Right ventricle myocardium inferior (tissue), 1 donor: ENCODE measurements at regions not wholly inside any gene's neighbourhood (a gene's known extent, or its start where the extent isn't known, plus 50 kb on each side); places are given as distances from the start of the nearest gene placed in this dataset.
"Not testable (repeated sequence)": the region's sequence is repeated elsewhere in the genome, so short reads cannot be mapped to it uniquely, and the experiment has no call there.

Source experiments
- ATAC-seq: fragments of 200-7000 bp; cut with Tn5 transposase; one replicate; pipeline ENCODE4 v1.9.1; 2020; ENCODE audit warnings: mild to moderate bottlenecking, moderate library complexity
- DNase-seq: peaks from one replicate; pipeline ENCODE4 v3.0.0; 2021; ENCODE audit errors: missing footprints
- intact Hi-C: fragments of 100-400 bp; cut with DNase I; formaldehyde crosslinking; loops from one replicate; pipeline ENCODE4 v1.11.0; 2022
- donor health status: DM: no; HTN: yes; CAD: no; lungs with severe emphysema.

DNA sequence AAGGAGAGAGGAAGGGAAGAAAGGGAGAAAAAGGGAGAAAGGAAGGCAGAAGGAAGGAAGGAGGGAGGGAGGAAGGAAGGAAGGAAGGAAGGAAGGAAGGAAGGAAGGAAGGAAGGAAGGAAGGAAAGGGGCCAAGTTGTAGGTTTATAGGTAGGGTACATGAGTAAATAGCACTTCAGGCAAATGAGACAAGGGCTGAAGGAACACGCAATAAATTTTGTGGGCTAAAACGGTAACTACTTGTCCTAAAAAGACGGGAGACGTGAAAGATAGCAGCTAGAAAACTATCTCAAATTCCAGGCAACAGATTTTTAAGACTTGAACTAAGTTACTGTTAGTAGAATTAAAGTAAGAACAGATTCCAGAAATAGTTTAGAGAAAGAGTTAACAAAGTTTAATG lies 129.3 kb upstream of the XIRP2 start:
- no peak for ATAC-seq
- intact Hi-C loops: no loop called here
- DNase-seq: no peak

DNA sequence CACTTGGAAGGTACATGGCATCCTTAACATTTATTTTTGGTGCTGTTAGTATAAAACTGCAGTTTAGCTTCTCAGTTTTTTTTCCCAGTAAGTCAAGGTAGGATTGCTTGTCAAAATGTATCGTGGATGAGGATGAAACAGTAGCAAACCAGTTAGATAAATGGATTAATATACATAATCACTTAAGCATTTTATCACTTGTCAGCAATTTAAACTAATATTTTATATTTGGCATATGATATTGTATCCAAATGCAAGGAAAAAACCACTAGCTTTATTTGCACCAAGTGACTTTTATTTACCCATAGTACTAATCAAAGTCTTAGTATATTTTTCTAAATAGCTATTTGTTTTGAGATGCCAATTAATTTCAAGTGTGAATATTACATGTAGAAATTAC lies 137.7 kb upstream of the XIRP2 start:
- no peak for DNase-seq
- ATAC-seq: no peak
- intact Hi-C loops: no loop called here

DNA sequence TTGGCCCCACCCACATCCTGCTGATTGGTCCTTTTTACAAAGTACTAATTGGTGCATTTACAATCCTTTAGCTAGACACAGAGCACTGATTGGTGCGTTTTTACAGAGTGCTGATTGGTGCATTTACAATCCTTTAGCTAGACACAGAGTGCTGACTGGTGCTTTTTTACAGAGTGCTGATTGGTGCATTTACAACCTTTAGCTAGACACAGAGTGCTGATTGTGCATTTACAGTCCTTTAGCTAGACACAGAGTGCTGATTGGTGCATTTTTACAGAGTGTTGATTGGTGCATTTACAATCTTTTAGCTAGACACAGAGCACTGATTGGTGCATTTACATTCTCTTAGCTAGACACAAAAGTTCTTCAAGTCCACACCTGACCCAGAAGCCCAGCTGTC lies 144.2 kb upstream of the XIRP2 start:
- ATAC-seq, DNase-seq, intact Hi-C loops: not testable (repeated sequence)

DNA sequence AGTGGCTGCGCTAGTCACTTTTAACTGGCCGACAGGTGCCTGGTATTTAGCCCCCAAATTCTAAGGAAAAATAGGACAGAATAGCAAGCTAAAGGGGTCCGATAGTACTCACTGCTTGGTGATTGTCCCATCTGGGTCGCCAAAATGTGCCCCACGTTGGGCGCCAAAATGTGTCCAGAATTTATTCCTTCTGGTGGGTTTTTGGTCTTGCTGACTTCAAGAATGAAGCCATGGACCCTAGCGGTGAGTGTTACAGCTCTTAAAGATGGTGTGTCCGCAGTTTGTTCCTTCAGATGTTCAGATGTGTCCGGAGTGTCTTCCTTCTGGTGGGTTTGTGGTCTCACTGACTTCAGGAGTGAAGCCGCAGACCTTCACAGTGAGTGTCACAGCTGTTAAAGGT lies 144.8 kb upstream of the XIRP2 start:
- DNase-seq, intact Hi-C loops, ATAC-seq: not testable (repeated sequence)

DNA sequence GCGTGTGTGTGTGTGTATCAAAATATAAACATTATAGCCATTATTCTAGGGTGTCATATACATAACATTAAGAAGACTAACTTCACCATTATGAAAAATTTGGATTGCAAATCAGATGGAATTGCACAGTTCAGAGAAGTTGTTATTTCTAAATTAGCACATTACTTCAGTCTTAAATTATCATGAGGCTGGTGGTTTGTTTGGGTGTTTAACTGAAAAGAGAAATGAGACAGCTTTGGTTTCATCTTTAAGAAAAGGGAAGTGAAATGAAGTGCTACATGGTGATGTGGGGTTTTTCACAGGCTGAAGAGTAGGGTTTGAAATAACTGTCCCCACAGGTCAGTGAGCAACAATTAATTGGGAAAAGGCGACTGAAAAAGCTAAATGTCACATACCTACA lies 161.2 kb upstream of the XIRP2 start:
- intact Hi-C loops: no loop called here
- ATAC-seq: no peak
- DNase-seq: no peak

DNA sequence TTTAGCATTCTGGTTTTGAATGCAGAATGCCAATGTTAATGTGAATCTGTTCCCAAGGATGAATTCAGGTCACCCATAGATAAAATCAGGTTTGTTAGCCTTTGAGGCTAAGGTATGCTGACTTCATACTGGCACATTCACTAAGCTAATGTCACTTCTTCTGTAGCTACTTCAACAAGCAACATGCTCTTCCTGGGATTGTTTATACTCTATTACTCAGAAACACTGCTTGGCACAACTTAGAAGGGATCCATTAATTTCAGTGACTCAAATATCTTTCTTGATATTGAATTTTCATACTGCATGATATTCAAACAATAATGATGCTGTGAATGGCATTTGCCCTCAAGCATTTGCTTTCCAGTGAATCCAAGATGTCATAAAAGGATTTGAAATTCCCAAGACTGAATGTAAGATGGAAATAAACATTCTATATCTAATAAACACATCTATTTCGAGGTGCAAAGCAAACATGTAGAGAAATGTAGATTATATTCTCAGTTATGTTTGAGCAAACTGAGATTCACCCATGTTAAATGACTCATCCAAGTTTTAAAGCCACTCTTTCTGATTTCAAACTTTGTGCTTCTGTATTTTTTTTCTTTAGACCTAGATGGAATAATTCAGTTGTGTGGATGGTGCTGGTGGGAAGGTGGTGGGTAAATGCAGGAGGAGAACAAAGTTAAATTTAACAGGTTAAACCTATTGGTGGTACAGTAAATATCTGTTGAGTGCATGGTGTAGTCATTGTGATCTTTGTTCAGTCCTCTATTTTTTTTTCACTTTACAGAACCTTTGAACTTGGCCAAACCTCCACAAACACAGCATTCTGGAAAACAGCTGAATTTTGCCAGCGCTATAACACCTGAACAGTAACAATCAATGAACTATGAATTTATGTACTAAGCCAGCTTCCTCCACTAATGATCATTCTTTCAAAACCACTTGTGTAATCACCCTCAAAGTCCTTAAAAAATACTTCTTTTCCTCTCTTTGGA lies 162.1 kb upstream of the XIRP2 start:
- DNase-seq: no peak
- no peak for ATAC-seq
- intact Hi-C loops: no loop called here

DNA sequence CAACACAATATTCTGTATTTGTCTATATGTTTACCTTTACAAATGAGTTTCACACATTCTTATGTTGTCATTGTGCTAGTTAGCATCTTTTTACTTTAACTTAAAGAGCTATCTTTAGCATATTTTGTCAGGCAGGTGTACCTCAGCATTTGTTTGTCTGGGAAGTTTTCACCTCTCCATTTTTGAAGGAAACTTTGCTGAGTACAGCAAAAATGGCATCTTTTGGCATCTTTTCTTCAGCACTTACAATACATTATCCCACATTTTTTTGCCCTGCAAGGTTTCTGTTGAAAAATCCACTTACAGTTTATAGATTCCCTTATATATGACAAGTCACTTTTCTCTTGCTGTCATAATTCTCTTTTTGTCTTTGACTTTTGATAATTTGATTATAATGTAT lies 171.3 kb upstream of the XIRP2 start:
- no peak for ATAC-seq
- no peak for DNase-seq

DNA sequence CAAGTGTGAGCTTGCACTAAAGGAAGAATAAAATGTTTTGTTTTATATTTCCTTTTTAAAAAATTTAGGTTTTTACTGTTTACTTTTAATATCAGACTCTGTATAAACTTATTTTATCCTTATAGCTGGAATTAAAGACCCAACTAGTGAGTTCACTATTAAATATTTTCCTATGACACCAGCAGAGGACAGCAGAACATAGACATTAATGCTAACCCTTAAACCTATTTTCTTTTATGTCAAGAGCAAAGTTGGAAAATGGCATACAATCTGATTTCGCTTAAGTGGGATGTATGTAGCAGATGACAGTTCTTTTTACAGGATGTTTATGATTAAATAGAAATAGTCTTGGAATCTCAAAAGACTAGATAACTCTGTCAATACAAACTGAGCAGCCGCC lies 188.2 kb upstream of the XIRP2 start:
- intact Hi-C loops: no loop called here
- ATAC-seq: no peak

More for the DNA sequence above, 171.3 kb upstream of the XIRP2 start:
- intact Hi-C loops: no loop called here

DNA sequence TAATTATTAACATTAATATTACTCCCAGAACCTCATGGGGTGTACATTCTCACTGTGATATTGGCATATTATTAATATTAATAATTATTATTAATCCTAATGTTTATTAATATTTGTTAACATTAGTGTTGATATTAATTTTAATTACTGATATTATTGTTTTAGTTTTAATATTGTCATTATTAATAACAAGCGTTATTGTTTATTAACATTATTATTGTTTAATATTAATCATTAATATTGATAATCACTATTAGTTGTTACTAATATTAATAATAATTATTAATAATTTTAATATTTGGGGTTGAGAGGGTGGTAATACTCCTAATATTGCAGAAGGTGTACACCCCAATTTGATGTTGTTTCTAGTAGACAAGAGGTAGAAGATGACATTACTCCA lies 193.1 kb upstream of the XIRP2 start:
- no peak for DNase-seq
- no peak for ATAC-seq
- intact Hi-C loops: no loop called here

More for the DNA sequence above, 188.2 kb upstream of the XIRP2 start:
- DNase-seq: no peak

DNA sequence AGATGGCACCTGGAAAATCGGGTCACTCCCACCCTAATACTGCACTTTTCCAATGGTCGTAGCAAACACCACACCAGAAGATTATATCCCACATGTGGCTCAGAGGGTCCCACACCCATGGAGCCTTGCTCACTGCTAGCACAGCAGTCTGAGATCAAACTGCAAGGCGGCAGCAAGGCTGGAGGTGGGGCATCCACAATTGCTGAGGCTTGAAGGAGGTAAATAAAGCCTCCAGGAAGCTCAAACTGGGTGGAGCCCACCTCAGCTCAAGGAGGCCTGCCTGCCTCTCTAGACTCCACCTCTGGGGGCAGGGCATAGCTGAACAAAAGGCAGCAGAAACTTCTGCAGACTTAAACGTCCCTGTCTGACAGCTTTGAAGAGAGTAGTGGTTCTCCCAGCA lies 192.0 kb upstream of the SCN7A start:
- not testable (repeated sequence) for ATAC-seq

DNA sequence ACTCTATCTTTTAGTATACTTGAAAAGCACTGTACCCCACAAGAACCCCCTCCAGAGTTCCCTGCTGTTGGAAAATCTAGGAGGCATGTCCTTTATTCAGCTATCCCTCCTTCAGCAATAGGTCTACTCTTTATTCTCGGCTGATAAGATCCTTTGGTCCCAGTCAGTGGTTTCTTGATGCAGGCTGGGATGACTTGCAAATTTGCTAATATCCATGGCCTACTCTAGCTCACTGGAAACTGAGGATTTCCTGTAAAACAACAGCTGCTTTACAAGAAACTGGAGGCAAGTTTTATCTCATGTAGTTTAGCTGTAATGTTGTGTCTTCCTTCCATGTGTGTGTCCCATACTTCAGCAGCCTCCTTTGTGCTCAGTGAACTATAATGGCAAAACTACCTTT lies 183.9 kb upstream of the SCN7A start:
- no peak for DNase-seq
- intact Hi-C loops: no loop called here
- no peak for ATAC-seq

More for the DNA sequence above, 192.0 kb upstream of the SCN7A start:
- DNase-seq, intact Hi-C loops: not testable (repeated sequence)

DNA sequence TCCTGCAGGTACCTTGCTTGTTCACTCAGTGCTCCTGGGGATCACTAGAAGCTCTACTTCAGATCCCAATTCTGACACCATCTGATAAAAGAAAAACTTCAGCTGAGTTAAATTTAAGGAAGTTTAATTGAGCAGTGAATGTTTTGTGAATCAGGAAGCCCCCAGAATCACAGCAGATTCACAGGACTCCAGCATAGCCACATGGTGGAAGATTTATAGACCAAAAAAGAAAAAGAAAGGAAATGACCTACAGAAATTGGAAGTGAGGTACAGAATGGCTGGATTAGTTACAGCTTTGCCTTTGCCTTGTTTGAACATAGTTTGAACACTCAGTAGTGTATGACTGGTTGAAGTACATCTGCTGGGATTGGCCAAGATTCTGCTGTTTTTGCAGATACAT lies 182.7 kb upstream of the SCN7A start:
- no peak for ATAC-seq
- intact Hi-C loops: no loop called here
- no peak for DNase-seq

DNA sequence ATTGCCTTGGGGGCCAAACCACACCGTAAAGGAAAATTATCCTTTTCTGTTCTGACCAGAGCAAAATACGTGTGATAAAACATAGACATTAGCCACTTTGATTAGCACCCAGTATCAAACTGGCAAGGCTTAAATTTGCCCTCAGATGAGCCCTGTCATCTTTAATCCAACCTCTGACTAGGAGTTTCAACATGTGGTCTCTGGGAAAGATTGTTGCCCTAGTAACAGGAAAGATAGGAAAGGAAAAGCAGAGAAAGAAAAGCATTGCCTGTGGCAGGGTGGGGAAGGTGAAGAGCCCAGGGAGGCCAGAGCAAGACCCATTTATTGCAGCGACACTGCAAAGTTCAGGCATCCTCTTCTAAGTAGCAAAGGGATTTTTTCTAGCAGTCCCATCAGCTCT lies 181.5 kb upstream of the SCN7A start:
- DNase-seq (no peak), ATAC-seq (peak; percentile 31)
- intact Hi-C loops: no loop called here

DNA sequence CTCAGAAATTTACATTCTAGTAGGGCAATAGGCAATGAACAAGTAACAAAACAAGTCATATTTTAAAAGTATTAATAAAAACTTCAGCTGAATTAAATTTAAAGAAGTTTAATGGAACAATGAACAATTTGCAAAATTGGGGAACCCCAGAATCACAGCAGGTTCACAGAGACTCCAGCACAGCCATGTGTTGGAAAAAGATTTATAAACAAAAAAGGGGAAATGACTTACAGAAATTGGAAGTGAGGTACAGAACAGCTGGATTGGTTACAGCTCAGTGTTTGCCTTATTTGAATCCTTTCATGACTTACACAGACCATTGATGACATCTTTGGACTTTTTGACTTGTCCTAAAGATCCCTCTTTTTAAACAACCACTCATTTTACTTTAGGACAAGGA lies 179.9 kb upstream of the SCN7A start:
- no peak for DNase-seq
- intact Hi-C loops: no loop called here
- ATAC-seq: no peak

DNA sequence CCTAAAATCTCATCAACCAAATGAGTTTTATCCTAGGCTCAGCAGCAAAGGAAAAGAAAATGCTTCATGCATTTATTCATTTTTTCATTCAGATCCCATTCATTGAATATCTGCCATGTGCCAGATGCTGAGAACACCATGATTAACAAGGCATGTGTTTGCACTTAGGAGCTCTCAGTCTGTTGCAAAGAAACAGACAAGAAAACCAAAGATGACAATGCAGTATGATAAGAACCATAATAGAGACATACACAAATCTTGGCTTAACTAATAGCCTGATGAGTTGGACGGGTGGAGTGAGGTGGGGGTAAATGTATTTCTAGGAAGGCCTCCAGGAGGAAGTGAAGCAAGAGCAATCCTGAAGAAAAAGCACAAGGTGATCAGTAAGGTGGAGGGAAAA lies 177.8 kb upstream of the SCN7A start:
- ATAC-seq: no peak
- intact Hi-C loops: no loop called here
- no peak for DNase-seq

DNA sequence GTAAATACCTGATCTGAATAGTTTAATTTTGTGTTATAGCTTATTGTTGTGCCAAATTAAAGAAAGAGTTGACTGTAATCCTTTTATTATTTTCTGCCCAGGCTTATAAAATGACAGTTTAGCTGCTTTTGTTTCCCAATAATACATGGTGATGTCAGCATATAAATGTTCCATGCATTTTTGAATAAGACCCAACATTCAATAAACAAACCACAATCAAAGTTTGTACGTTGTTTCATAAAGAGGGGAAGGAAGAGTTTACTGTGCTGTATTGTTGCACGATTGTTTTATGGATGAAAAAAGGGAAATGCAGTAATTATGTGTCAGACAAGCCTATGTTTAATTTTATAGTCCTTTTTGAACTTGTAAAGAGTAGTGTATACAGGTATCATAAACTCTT lies 177.2 kb upstream of the SCN7A start:
- intact Hi-C loops: no loop called here
- DNase-seq (no peak), ATAC-seq (no peak)

DNA sequence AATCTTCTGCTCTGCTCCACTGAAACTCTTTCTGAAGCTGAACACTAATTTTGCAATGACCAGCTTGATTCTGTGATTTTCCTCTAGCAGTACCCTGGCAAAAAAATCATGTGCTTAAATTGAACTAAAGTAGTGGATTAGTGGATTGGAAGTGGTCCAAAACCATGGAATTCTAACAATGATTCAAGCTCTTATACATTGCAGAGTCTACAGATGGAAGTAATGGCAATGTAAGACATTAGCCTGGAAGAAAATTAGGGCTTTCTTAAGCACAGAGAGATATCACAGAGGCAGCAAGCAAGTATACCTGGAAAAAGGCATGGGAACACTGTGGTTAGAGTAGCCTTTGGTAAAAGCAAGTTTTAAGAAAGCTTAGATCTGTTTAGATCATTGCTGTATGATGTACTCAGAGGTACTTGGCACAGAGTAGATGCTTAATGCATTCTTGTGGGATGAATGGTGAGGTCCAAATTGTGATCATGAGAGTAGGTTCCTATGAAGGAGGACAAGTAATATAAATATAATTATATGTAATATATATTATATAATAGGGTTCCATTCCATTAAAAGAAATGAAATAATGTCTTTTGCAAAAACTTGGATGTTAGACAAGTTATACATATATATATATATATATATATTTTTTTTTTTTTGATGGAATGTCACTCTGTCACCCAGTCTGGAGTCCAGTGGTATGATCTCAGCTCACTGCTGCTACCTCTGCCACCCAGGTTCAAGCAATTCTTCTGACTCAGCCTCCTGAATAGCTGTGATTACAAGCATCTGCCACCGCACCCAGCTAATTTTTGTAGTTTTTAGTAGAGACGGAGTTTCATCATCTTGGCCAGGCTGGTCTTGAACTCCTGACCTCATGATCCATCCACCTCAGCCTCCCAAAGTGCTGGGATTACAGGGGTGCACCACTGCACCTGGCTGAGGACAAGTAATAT lies 172.2 kb upstream of the SCN7A start:
- ATAC-seq (no peak), DNase-seq (no peak)
- intact Hi-C loops: no loop called here

DNA sequence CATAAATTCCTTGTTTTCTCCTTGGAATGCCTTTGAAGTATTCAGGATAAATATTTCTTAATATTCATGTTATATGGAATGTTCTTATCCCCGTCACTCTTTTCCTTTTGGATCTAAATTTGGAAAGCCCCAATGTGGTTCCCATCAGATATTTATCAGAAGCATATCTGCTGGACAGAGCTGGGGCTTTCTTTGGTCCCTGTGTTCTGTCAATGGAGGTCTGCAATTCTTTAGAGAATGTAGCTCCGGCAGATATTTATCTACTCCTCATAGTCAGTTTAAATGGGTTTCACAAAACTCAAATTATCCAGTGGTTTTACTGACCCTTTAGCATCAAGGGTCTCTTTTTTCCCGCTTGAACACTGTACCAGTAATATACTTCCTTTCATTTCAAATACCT lies 167.8 kb upstream of the SCN7A start:
- DNase-seq: no peak
- ATAC-seq: no peak
- intact Hi-C loops: no loop called here

DNA sequence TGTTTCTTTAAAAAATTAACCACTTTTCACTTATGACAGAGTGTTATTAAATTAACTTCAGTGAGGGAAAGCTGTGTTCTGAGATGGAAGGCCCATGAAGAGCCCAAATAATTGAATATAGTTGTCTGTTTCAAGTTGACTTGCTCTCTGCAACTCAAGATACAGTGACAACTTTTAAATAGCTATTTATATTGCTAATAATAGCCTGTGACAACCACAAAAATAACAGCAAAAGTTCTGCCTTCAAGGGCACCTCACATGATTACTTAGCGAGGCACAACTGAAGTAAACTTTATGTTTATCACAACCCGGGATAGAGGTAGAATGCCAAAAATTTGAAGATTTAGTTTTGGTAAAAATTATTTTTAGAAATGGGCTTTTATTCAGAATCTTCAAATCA lies 167.3 kb upstream of the SCN7A start:
- DNase-seq: no peak
- intact Hi-C loops: no loop called here
- peak; percentile 59 for ATAC-seq

DNA sequence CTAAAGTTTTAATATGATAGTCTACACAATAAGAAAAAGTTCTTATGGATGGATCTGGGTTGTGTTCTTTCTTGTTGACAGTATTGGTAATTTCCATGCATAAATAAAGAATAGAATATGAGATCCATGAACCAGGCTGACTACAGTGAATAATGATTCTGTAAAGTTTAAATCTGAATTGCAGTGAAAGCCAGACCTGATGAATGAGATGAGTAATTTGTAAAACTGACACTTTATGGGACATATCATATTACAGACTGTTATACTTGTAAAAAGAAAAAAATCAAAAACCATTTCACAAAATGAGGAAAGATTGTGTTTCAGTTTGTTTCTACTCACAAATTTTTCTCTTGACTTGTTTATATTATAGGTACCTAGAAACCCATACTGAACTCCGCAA lies 164.9 kb upstream of the SCN7A start:
- intact Hi-C loops: no loop called here
- DNase-seq (no peak), ATAC-seq (no peak)
